Activated naive CD4-positive, alpha-beta T cell (primary cell): ENCODE measurements at regions not wholly inside any gene's neighbourhood (a gene's known extent, or its start where the extent isn't known, plus 50 kb on each side); places are given as distances from the start of the nearest gene placed in this dataset.

ENCODE experiments used
- DNase-seq, 4 experiments: peaks; one replicate each; lab custom pipeline; 2025; lab: John Stamatoyannopoulos, UW

DNA sequence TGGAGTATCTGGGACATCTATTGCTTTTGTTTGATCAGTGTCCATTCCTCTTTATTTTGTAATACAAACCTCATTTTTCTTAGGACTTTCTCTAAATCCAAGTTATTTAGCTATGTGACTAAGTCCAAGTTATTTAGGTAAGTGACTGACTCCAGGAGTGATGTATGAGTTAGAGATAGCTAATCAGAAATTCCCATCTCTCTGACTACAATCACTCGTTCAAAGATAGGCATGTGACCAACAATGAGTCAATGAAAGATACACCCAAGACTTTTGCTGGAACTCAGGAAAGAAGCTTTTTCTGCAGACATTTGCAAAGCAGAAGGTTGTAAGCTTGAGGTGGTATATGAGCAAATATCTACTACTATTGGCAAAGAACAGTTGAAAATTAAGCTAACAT is 72.5 kb upstream of the KCNIP4 start:
- DNase-seq = no peak

GRCh38 chr4:22020129-22020528 is 71.6 kb upstream of the KCNIP4 start:
- no peak for DNase-seq

- no peak for DNase-seq
Measured at GRCh38 chr4:22019676-22020075, 71.1 kb upstream of the KCNIP4 start.

DNA sequence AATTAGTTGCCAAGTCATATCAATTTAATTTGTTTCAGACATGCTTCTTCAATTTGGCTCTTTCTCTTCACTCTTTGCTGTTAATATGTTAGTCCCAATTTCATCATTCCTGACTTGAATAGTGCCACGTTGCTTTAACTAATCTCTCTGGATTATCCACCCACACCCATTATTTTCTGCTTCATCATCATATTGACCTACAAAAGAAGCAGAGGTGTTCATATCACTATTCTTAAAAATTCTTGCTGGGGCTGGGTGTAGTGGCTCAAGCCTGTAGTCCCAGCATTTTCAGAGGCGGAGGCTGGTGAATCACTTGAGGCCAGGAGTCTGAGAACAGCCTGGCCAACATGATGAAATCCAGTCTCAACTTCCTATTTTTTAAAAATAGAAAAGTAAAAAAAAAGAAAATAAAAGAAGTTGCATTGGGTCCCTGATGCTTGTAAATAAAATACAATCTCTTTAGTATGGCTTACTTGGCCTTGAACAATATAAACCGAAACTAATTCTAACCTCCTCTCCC is 65.7 kb upstream of the KCNIP4 start:
- no peak for DNase-seq

DNA sequence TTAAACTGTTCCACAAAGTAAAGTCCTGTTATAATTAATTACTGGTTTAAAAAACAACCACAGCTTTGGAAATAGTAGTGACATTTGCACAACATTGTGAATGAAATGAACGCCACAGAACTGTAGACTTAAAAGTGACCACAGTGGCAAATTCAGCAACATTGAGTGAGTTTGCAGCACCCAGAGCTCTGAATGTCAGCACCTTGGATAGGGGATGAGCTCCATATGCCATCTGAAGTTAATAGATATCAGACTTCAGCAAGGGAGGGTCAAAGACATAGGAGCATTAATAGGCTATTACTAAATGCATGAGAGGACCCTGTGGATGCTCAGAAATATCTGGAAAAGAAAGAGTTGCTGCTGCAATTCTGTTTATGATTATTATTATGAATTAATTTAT is 55.3 kb upstream of the KCNIP4 start:
- DNase-seq = no peak
